BJ (cell line): ENCODE measurements at regions not wholly inside any gene's neighbourhood (a gene's known extent, or its start where the extent isn't known, plus 50 kb on each side); places are given as distances from the start of the nearest gene placed in this dataset.

Experiments
- CTCF ChIA-PET: fragments of 350-600 bp; formaldehyde crosslinking; extraction: SDS; loops from one replicate; lab custom pipeline; 2021; ENCODE audit warnings: antibody characterized with exemption, inconsistent platforms; lab: Yijun Ruan, JAX
- POLR2A ChIA-PET: fragments of 300-600 bp; sonication (Branson Sonifier 250); formaldehyde crosslinking; extraction: SDS; loops from one replicate; lab custom pipeline; 2021; ENCODE audit warnings: antibody characterized with exemption; lab: Charles Lee
- DNase-seq: peaks from one replicate; pipeline ENCODE4 v3.0.0-alpha.2; 2011; ENCODE audit warnings: low read depth
- H3K27me3 ChIP-seq: 2 replicates; pipeline ENCODE4 v1.6.0; 2011; ENCODE audit warnings: low read length; ENCODE audit not compliant: control insufficient read depth, insufficient read depth
- H3K36me3 ChIP-seq: 2 replicates; pipeline ENCODE4 v1.5.1; 2011; ENCODE audit warnings: low read length; ENCODE audit not compliant: control insufficient read depth, insufficient read depth
- H3K4me3 ChIP-seq: 2 replicates; pipeline ENCODE4 v1.5.1; 2011; ENCODE audit warnings: low read depth, mild to moderate bottlenecking, control low read depth, low read length
- TF ChIP-seq, protein P1 (sequence below): IDR thresholded peaks from 2 replicates; pipeline ENCODE4 v1.5.1; 2011; ENCODE audit warnings: low read depth, mild to moderate bottlenecking, control low read depth, inconsistent platforms, low read length, moderate library complexity; ENCODE audit not compliant: insufficient read depth

GRCh38 chr1:175833951-175834350, 90.6 kb upstream of the TNR start:
- no peak for DNase-seq
- H3K4me3 ChIP-seq, result no peak overlapping the region
- H3K36me3 ChIP-seq, result no peaks in the 10 kb centered on the region
- POLR2A ChIA-PET, result no interaction called here
- H3K27me3 ChIP-seq, result no peaks in the 10 kb centered on the region
- TF ChIP-seq, protein P1, sequence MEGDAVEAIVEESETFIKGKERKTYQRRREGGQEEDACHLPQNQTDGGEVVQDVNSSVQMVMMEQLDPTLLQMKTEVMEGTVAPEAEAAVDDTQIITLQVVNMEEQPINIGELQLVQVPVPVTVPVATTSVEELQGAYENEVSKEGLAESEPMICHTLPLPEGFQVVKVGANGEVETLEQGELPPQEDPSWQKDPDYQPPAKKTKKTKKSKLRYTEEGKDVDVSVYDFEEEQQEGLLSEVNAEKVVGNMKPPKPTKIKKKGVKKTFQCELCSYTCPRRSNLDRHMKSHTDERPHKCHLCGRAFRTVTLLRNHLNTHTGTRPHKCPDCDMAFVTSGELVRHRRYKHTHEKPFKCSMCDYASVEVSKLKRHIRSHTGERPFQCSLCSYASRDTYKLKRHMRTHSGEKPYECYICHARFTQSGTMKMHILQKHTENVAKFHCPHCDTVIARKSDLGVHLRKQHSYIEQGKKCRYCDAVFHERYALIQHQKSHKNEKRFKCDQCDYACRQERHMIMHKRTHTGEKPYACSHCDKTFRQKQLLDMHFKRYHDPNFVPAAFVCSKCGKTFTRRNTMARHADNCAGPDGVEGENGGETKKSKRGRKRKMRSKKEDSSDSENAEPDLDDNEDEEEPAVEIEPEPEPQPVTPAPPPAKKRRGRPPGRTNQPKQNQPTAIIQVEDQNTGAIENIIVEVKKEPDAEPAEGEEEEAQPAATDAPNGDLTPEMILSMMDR, result no peak
- CTCF ChIA-PET, result interaction anchor here (1.2 kb wide), 1 partner anchor 19 kb away, joined by 3 read pairs; no protein-coding TSS in a partner anchor

DNA sequence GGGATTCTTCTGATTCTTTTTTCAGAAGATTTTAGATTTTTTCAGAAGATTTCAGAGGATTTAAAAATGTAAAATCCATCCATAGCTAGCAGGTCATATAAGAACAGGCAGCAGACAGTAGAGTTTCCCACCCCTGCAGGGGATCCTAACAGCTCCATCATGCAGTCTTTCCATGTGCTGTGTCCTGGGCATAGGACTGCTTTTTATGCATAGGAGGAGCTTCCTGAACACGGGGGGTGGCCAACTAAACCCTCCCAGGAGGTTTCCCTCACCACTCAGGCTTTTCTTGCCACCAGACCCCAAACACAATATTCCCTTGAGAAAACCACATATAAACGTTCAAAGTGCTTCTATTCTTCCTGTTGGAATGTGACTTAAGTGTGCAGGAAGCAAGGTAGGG, 90.1 kb upstream of the TNR start:
- Histone ChIP-seq H3K27me3 (no peaks in the 10 kb centered on the region), H3K4me3 (no peak overlapping the region), H3K36me3 (no peaks in the 10 kb centered on the region)
- CTCF ChIA-PET, result interaction anchor here (1.2 kb wide), 1 partner anchor 18 kb away, joined by 3 read pairs; no protein-coding TSS in a partner anchor
- TF ChIP-seq, protein P1, result no peak
- DNase-seq, result no peak
- POLR2A ChIA-PET, result no interaction called here

GRCh38 chr1:175830500-175830899, 87.1 kb upstream of the TNR start:
- ChIA-PET POLR2A (no interaction called here), CTCF (no interaction called here)
- H3K4me3 ChIP-seq, result no peak overlapping the region
- H3K36me3 ChIP-seq, result no peaks in the 10 kb centered on the region
- H3K27me3 ChIP-seq, result no peaks in the 10 kb centered on the region
- DNase-seq, result no peak
- TF ChIP-seq, protein P1, result no peak

DNA sequence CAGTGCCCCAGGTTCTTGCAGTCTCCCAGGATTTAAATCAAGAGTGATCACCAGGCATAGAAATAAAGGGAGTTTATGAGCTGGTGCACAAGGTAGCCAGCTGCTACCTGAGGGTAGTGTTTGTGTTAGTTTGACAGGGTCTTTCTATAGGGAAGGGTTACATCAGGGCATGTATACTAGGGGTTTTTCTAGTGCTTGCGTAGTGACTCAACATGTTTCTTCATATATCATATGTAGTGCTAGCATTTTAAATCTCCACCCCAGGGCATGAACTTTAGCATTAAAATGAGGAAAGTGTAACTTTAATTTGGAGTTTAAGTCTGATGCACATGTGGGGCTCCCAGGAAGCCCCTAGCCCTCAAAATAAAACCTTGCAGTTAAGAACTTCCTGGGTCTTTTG, 86.5 kb upstream of the TNR start:
- Histone ChIP-seq H3K4me3 (no peak overlapping the region), H3K36me3 (no peaks in the 10 kb centered on the region), H3K27me3 (no peaks in the 10 kb centered on the region)
- DNase-seq, result no peak
- TF ChIP-seq, protein P1, result no peak
- POLR2A ChIA-PET, result no interaction called here
- CTCF ChIA-PET, result no interaction called here

DNA sequence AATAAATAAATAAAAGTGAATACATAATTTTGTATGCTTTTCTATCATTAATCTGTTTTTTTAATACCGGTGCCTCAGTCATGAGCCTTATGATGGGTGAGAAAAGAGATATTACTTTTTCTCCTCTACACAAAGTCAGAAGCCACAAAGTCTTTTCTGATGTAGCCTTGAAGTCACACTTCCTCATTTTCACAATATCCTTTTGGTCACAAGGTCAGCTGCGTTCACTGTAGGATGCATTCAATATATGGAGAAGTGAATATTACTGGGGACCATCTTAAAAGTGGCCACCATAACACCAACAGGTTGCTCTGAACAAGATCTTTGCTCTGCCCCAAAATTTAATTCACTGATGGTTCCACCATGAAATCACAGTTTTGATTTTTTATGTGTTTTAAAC, 83.3 kb upstream of the TNR start:
- ChIA-PET POLR2A (no interaction called here), CTCF (no interaction called here)
- no peaks in the 10 kb centered on the region for H3K27me3 ChIP-seq

More for the DNA sequence above, 83.3 kb upstream of the TNR start:
- Histone ChIP-seq H3K4me3 (no peak overlapping the region), H3K36me3 (no peaks in the 10 kb centered on the region)
- TF ChIP-seq, protein P1, result no peak
- no peak for DNase-seq
